ENCODE measurements at regions not wholly inside any gene's neighbourhood (a gene's known extent, or its start where the extent isn't known, plus 50 kb on each side); places are given as distances from the start of the nearest gene placed in this dataset.
"Not testable (repeated sequence)": the region's sequence is repeated elsewhere in the genome, so short reads cannot be mapped to it uniquely, and the experiment has no call there.

DNA sequence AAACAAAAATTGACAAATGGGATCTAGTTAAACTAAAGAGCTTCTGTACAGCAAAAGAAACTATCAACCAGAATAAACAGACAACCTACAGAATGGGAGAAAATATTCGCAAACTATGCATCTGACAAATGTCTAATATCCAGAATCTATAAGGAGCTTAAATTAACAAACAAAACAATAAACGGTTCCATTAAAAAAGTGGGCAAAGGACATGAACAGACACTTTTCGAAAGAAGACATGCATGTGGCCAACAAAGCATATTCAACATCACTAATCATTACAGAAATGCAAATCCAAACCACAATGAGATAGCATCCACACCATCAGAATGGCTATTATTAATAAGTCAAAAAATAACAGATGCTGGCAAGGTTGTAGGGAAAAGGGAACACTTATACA, 50.5 kb upstream of the MED13L start:
- DNase-seq (ENCODE audit: low read depth in 2 of 3, low spot score in 1 of 3) = not testable (repeated sequence)

DNA sequence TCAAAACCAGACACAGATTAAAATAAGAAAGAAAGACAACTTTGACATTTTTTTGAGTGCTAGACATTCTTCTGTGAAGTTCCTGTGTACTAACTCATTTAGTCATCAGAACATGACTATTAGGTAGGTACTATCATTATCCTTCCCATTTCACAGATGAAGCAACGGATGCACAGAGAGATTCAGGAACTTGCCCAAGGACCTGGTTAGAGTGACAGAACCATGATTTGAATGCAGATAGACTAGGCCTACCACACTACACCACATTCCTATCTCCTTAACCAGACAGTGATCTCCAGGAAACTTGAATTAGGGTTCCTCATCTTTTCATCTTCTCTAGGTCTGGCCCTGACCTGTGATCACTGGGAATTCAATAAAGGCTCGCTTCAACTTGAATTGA, 54.4 kb upstream of the MED13L start:
- DNase-seq (ENCODE audit: low read depth in 2 of 3, low spot score in 1 of 3) = no peak

DNA sequence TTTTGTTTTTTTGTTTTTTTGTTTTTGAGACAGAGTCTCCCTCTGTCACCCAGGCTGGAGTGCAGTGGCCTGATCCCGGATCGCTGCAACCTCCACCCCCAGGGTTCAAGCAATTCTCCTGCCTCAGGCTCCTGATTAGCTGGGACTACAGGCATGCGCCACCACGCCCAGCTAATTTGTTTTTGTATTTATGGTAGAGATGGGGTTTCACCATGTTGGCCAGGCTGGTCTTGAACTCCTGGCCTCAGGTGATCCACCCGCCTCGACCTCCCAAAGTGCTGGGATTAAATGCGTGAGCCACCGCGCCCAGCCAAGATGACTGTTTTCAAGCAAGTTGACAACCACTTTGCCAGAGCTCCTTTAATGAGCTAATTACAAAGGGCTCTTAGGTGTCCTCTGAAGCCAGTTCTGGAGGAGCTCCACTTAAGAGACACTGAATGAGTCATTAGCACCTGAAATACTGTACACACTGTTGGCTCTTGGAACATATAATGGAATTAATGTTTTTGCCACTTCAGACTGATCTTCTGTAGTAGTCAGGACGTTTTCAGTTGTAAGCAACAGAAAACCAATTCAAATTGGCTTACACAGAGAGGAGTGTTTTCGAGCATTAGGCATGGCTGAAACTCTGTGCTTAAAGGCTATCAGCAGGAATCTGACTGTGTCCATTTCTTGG, 55.4 kb upstream of the MED13L start:
- no peak for DNase-seq (ENCODE audit: low read depth in 2 of 3, low spot score in 1 of 3)

DNA sequence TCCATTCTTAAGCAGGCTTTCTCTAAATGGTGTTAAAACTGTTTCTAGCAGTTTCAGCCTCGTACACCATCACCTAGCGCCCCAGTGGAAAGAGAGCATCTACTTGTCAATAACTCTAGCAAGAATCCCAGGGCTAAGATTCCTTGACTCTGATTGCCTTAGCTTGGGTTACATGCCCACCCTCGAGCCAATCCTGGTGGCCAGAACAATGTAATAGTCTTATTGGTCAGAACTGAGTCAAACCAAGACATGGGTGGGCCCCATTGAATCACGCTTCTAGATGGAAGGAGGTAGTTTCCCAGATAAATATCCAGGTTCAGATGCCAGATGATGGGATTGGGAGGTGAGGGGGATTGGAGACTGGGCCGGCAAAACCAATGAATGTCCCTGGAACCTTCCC, 55.9 kb upstream of the MED13L start:
- DNase-seq (ENCODE audit: low read depth in 2 of 3, low spot score in 1 of 3) = no peak

DNA sequence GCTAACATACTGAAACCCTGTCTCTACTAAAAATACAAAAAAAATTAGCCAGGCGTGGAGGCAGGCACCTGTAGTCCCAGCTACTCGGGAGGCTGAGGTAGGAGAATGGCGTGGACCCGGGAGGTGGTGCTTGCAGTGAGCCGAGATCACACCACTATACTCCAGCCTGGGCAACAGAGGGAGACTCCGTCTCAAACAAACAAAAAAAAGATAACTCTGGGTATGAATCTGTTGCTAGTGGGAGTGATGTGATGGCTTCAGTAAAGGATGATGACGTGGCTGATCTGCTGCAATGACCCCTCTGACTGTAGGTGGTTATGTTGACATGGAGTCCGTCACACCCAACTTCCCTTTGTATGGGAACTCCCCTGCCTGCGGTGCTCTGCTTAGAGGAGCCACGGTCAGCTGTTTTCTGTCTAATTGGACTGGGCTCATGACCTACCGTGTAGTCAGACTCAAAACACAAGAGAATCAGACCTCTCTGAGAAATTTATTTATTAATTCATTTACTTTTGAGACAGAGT, 59.1 kb upstream of the MED13L start:
- no peak for DNase-seq (ENCODE audit: low read depth in 2 of 3, low spot score in 1 of 3)

DNA sequence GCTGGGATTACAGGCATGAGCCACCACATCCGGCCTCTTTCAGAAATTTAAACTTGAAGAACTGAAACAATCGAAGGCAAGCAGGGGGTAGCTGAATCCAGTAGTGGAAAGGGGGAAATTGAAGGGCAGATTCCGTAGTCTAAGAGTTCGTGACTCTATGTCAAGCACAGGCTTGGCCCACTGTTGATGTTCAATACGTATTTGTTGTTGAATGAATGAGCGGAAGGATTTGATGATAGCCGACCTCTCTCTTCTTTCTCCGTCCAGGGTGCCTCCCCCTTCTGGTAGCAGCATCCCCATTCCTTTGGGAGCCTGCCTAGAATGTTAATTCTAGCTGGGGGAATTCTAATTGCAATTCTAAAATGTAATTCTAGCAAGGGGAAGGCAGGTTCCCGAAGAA, 59.8 kb upstream of the MED13L start:
- DNase-seq (ENCODE audit: low read depth in 2 of 3, low spot score in 1 of 3) = no peak

DNA sequence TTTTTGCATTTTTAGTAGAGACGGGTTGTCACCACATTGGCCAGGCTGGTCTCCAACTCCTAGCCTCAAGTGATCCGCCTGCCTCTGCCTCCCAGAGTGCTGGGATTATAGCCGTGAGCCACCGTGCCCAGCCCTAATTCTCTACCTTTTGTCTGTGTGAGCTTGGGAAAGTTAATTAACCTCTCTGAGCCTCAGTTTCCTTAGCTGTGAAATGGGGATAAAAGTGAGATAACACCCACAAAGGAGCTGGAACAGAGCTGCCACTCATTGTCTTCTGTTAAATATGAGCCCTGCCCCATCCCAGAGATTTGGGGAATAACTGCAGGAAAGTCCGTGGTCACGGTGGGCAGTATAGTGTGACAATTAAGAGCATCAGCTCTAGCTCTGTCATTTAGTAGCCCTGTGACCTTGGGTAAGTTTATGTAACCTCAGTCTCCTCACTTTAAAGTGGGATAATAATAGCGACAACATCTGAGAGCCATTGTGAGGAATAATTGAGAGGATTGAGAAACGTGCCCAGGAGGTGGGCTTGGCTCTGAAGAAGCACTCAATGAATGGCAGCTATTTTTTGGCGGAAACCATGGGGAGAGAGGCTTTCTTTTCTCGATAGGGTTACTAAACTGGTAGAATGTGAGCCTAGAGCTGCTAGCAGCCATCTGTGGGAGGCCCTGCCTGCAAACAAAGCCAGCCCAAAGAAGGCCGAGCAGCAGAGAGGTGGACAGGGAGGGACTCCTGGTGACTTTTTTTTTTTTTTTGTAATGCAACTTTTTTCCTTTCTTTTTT, 60.8 kb upstream of the MED13L start:
- no peak for DNase-seq (ENCODE audit: low read depth in 2 of 3, low spot score in 1 of 3)

DNA sequence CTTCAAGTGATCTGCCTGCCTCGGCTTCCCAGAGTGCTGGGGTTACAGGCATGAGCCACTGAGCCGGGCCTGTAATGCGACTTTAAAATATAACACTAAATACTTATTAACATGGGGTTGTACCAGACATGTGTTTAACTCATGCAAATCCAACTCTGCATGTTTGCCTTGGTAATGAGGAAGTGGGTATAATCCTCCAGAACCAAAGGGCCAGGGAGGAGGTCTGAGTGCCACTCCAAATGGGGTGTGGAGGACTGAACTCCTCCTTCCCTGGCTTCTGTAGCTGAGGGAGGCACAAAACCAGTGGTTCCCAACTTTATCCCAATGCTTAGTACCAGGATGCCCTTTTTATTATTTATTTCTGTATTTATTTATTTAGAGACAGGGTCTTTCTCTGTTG, 61.6 kb upstream of the MED13L start:
- DNase-seq (ENCODE audit: low read depth in 2 of 3, low spot score in 1 of 3) = no peak

DNA sequence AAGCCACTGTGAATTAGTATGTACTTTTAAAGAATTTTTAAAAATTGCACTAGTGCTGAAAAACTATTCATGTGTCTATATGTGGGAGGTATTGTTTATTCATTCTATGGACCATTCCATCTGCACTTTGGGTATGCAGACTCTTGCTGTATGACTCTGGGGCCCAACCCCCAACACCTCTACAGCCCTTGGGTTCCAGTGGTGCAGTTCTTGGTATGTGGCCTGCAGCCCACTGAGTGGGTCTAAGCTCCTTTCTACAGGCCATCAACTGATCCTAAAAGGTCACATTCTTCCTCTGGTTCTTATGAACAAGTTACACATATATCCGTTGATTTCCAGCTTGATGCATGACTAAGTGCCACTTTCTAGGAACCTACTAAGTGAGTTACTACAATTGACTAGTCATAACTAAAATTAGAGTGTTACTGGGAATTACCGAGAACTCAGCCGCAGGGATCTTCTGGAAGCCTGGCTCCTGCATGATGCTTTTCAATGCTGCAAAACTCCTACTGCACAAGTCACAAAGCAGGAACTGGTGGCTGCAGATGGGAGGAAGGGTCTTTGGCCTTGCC, 62.4 kb upstream of the MED13L start:
- no peak for DNase-seq (ENCODE audit: low read depth in 2 of 3, low spot score in 1 of 3)

DNA sequence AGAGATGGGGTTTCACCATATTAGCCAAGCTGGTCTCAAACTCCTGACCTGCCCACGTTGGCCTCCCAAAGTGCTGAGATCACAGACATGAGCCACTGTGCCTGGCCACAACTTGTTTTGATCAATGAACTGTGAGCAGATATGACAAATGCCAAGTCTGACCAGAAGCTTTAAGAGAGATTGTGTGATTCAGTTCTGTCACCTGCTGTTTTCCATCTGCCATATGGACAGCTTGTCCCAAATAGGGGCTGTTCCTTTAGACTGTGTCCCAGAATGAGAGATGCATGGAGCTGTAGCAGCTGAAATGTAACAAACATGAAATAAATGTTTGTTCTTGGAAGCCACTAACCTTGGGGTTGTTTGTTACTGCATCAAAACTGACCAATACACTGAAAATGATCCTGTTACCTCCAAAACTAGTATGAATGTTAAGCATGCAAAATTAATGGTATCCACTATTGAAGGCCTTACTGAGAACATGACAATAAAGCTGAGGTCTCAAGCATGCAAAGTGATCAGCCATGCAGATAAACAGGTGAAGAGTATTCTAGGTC, 65.9 kb upstream of the MED13L start:
- no peak for DNase-seq (ENCODE audit: low read depth in 2 of 3, low spot score in 1 of 3)

DNA sequence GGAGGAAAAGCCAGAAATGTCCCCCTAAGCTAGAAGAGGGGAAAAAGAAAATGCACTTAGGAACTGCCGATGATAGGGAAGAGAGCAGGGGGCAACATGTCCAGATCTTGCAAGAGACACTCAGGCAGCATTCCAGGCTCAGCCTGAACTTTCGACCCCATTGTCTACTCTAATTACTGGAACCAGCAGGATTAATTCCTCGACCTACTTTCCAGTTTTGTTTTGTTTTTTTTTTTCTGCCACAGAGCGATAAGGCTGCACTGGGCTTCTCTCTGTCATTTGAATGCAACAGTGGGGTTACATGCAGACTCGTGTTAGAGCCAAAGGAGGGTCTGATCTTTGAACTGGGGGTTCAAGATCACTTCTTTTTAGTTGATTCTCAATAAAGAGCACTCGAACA, 68.7 kb upstream of the MED13L start:
- no peak for DNase-seq (ENCODE audit: low read depth in 2 of 3, low spot score in 1 of 3)

DNA sequence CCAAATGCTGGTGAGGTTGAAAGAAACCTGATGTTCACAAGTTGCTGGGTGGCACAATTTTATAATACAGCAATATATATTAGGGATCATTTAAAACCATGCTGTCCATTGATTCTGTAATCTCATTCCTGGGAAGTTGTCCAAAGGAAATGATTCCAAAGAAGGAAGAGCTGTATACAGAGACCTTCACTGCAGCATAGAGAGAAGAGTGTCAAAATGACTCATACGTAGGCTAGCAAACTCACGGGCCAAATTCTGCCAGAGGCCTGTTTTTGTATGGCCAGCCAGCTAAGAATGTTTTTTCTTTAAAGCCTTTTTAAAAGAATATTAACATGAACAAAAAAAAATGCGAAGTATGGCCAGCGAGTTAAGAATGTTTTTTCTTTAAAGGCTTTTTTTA, 69.2 kb upstream of the MED13L start:
- no peak for DNase-seq (ENCODE audit: low read depth in 2 of 3, low spot score in 1 of 3)

DNA sequence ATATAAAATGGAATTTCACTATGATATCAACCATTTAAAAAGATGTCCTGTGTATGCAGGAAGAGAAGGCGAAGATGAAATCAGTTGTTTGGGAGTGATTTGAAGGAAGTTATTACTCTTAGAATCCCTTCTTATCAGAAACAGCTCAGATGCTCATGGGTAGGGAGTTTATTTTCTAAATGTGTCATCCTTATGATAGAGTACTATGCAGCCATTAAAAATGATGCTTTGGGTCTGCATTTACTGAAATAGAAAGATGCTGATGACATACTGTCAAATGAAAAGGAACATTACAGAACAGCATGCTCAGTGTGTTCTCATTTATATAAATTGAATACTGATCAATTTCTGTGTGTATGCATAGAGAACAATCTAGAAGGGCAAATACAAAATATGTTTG, 69.8 kb upstream of the MED13L start:
- no peak for DNase-seq (ENCODE audit: low read depth in 2 of 3, low spot score in 1 of 3)

DNA sequence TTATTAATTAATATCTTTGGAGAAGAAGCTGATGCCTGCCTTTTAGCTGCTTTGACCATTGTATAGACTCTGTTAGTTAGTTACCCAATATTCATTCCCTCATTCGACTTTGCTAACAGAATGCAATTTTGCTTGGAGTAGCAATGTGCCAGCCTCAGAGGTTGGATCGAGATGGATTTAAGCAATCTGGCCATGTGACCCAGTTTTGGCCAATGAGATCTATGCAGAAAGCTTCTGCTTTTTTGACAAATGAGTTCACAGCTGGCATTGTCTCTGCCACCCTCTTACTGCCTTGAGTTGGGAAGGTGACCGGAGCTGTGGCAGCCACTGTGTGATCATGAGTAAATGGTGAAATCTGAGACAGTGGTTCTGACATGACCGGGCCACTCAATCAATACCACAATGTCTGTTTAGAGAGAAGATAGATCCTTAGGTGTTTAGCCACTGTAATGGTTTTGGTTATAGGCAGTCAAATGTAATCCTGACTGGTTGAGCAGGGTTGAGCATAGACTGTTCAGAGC, 74.9 kb upstream of the MED13L start:
- no peak for DNase-seq (ENCODE audit: low read depth in 2 of 3, low spot score in 1 of 3)

DNA sequence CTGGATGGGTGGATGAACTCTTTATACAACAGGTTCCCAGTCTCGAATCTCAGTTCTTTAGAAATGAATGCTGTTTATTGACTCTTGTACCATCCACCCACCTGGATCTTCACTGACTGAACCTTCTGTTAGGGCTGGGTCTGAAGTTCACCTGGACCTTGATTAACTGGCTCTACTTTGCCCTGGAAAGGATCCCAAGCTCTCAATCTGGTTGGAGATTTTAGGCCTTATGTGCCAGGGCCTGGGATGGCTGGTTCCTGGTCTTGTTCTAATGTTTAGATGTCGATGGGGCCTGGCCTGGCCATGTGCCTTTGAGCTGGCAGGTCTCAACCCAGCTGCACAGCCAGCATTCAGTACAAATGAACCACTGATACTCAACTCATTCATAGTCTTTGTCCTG, 76.5 kb upstream of the MED13L start:
- DNase-seq (ENCODE audit: low read depth in 2 of 3, low spot score in 1 of 3) = no peak

DNA sequence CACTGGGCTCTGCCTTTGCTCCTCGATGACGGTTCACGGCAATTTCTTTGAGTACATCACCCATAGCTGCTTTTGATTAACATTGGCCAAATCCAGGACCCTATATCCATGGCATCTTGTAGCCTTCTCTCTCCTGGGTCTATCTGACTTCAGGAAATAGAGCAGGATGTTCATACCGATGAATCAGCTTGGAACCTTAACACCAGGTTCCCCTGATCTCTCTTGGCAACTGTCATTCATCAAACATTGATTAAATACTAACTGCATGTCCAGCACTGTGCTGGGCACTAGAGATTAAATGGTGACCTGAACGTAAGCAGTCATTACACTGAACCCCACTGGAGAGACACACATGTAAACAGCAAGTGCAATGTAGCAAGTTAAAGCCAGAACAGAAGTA, 77.0 kb upstream of the MED13L start:
- DNase-seq (ENCODE audit: low read depth in 2 of 3, low spot score in 1 of 3) = no peak

DNA sequence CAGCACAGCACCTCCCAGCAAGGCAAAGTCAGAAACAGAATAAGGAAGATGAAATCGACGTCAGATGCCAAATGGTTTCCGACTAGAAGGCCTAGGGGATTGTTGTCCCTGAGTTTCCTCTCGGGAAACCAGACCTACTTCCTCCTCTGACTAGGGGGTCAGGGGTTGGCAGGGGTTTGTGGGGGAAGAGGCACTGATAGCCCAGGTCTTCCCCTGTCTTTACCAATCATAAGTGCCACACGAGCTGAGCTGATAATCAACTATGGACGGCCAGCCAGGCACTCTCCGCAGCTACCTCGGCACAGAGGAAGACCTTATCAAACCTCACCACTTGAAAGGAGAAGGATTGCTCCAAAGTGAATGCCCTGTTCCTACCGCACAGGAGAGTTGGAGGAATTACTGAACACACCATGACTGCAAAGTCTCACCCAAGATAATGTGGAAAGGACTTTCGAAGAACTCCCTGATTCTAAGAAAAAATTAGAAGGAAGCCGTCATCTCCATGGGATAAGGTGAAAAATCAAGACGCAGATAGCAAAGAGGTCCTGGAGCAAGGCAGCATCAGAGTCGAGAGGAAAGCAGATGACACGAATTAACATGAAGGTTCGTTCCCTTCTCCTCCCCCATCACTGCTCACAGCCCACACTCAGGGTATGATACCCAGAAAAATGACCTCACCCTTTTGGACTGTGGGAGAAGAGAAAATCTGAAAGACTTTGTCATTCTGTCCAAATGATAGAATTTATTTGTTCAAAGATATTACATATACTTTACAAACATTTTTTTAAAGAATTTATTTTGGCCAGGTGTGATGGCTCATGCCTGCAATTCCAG, 77.7 kb upstream of the MED13L start:
- no peak for DNase-seq (ENCODE audit: low read depth in 2 of 3, low spot score in 1 of 3)

DNA sequence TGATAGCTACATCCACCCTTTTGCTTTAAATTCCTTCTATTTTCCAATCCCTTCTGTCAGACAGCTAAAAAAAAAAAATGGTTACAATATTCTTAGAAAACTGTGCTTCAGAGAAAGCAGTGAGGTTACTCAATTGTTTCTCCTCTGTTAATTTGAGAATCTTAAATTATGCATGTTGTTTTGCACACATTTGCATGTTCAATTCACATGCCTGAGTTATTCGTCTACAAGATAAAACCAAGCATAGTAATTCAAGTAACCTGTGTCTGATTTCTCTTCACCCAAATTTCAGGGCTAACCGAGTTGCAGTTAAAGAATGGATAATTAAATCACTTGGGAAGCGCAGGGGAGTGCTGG, 81.0 kb upstream of the MED13L start:
- no peak for DNase-seq (ENCODE audit: low read depth in 2 of 3, low spot score in 1 of 3)

DNA sequence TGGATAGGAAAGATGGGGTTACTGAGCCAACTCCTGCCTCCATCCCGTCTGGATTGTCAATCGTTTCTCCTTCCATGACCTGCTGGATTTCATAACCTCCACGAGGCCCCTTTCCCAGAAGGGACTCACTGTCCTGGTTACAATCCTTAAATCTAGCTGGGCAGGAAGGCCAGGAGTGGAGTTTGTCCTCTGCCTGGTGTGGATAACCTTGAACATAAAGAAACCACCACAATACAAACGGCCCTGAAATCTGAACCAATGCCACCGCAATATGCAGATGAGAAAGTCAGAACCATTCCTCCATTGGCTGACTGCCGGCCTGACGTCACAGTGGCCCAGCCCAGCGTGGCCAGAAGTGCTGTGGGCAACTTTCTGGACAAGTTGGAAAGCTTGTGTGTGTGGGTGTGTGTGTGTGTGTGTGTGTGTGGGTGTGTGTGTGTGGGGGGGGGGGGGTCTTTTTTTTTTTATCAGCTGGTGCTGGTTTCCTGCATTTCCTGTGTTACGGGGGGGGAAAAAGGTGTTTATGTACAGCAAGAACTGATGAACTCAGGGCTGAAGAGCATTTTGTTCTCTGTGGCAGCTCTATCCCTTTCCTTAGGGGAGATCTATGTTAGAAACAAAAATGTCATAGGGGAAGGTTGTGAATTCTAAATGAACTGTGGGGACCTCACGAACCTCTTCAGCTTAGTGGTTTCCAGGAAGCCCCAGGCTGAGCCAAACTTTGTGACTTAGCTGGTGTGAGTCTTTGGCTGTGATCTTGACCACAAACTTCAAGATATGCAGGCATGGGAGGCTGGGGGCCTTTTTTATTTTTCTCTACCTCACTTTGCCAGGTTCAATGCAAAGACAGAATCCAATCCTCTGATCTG, 81.6 kb upstream of the MED13L start:
- DNase-seq (ENCODE audit: low read depth in 2 of 3, low spot score in 1 of 3) = peak; percentile 42 to 50 (median 46)

All from stimulated activated CD4-positive, alpha-beta T cell treated with anti-CD3 and anti-CD28 coated beads, Interleukin-12 subunit alpha, Interleukin-12 subunit beta, amount 100 ng/mL, for 48 hours (primary cell).